ENCODE measurements at regions not wholly inside any gene's neighbourhood (a gene's known extent, or its start where the extent isn't known, plus 50 kb on each side); places are given as distances from the start of the nearest gene placed in this dataset.
"Not testable (repeated sequence)": the region's sequence is repeated elsewhere in the genome, so short reads cannot be mapped to it uniquely, and the experiment has no call there.

DNA sequence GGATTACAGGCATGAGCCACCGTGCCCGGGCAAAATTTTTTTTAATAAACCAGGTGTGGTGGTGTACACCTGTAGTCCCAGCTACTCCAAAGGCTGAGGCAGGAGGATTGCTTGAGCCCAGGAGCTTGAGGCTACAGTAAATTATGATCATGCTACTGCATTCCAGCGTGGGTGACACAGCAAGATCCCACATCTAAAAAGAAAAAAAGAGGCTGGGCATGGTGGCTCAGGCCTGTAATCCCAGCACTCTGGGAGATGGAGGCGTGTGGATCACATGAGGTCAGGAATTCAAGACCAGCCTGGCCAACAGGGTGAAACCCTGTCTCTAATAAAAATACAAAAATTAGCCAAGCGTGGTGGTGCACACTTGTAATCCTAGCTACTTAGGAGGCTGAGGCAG lies 125.6 kb downstream of the ZNF281 start:
- not testable (repeated sequence) for TF ChIP-seq POLR2A (IDR thresholded peaks at IDR 0.05)
- TF ChIP-seq, protein P1, sequence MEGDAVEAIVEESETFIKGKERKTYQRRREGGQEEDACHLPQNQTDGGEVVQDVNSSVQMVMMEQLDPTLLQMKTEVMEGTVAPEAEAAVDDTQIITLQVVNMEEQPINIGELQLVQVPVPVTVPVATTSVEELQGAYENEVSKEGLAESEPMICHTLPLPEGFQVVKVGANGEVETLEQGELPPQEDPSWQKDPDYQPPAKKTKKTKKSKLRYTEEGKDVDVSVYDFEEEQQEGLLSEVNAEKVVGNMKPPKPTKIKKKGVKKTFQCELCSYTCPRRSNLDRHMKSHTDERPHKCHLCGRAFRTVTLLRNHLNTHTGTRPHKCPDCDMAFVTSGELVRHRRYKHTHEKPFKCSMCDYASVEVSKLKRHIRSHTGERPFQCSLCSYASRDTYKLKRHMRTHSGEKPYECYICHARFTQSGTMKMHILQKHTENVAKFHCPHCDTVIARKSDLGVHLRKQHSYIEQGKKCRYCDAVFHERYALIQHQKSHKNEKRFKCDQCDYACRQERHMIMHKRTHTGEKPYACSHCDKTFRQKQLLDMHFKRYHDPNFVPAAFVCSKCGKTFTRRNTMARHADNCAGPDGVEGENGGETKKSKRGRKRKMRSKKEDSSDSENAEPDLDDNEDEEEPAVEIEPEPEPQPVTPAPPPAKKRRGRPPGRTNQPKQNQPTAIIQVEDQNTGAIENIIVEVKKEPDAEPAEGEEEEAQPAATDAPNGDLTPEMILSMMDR (IDR thresholded peaks at IDR 0.05): not testable (repeated sequence)
